ENCODE measurements at regions not wholly inside any gene's neighbourhood (a gene's known extent, or its start where the extent isn't known, plus 50 kb on each side); places are given as distances from the start of the nearest gene placed in this dataset. TPM values are rescaled to one million over a fixed set of nuclear protein-coding genes. Genes with fewer than 3 reads are reported as not detected.

Small RNA genes in the stretch of these regions (small RNA-seq; reads per million reads assigned to genes)
- not detected for gene RN7SKP42 (ENCODE audit: low read depth)
- not detected for gene RNU6-989P (ENCODE audit: low read depth)
